ENCODE measurements at regions not wholly inside any gene's neighbourhood (a gene's known extent, or its start where the extent isn't known, plus 50 kb on each side); places are given as distances from the start of the nearest gene placed in this dataset.

DNA sequence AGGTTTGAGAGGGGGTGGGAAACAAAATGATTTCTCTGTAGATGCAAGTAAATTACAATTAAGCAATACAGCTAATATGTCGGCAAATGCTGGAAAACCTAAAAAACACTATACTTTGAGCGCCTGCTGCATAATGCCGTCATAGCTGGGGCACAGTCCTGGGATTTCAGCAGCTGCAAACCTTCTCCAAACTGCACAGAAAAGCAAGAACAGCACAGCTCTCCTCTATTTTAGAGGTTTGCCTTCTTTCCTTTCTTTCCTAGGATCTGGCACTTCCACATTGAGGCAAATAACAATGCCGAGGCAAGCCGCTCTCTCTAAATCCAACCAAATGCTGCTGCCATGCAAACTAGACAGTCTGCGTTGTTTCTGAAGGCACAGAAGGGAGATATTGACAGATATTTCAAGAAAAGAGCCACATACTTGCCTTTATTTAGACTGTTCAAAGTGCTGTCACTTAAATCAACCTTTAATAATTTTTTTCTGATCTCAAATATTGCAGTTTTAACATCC lies 287.1 kb upstream of the G2E3 start:
- TF ChIP-seq YY1 (IDR thresholded peaks at IDR 0.05; ENCODE audit: insufficient read depth, insufficient read length) (no peak), ZNF274 (IDR thresholded peaks at IDR 0.05; ENCODE audit: low read depth, low read length) (no peak), SUZ12 (IDR thresholded peaks at IDR 0.05; ENCODE audit: extremely low read depth, insufficient read depth, insufficient read length) (no peak)

All from NT2/D1 (cell line).